GM21529 (cell line): ENCODE measurements at regions not wholly inside any gene's neighbourhood (a gene's known extent, or its start where the extent isn't known, plus 50 kb on each side); places are given as distances from the start of the nearest gene placed in this dataset.
"Not testable (repeated sequence)": the region's sequence is repeated elsewhere in the genome, so short reads cannot be mapped to it uniquely, and the experiment has no call there.

Experiments
- ATAC-seq: cut with Tn5 transposase; IDR thresholded peaks from one replicate; pipeline ENCODE4 v1.9.1; 2021; ENCODE audit not compliant: unreplicated experiment

GRCh38 chr6:6931071-6932025 is 176.4 kb upstream of the RREB1 start:
- ATAC-seq, result peak; percentile 86

- no peak for ATAC-seq
Measured at GRCh38 chr6:6932341-6932740, 175.4 kb upstream of the RREB1 start.

- no peak for ATAC-seq
Measured at GRCh38 chr6:6932968-6933367, 174.8 kb upstream of the RREB1 start.

GRCh38 chr6:6940031-6941025 is 167.4 kb upstream of the RREB1 start:
- no peak for ATAC-seq

GRCh38 chr6:6941201-6941600 is 166.6 kb upstream of the RREB1 start:
- ATAC-seq, result no peak

- no peak for ATAC-seq
Measured at GRCh38 chr6:6942091-6942490, 165.7 kb upstream of the RREB1 start.

- peak; percentile 82 for ATAC-seq
Measured at GRCh38 chr6:6942831-6943230, 164.9 kb upstream of the RREB1 start.

GRCh38 chr6:6943421-6943820 is 164.3 kb upstream of the RREB1 start:
- ATAC-seq, result peak; percentile 15

GRCh38 chr6:6946206-6947155 is 161.3 kb upstream of the RREB1 start:
- ATAC-seq, result no peak

GRCh38 chr6:6950373-6951145 is 157.2 kb upstream of the RREB1 start:
- no peak for ATAC-seq

GRCh38 chr6:6951355-6951754 is 156.4 kb upstream of the RREB1 start:
- no peak for ATAC-seq

GRCh38 chr6:6952484-6952883 is 155.3 kb upstream of the RREB1 start:
- no peak for ATAC-seq

- ATAC-seq, result not testable (repeated sequence)
Measured at GRCh38 chr6:6952927-6953326, 154.8 kb upstream of the RREB1 start.

- no peak for ATAC-seq
Measured at GRCh38 chr6:6960571-6961251, 147.1 kb upstream of the RREB1 start.

- no peak for ATAC-seq
Measured at GRCh38 chr6:6962086-6962485, 145.7 kb upstream of the RREB1 start.

- ATAC-seq, result no peak
Measured at GRCh38 chr6:6962699-6963098, 145.1 kb upstream of the RREB1 start.

GRCh38 chr6:6963390-6963789 is 144.4 kb upstream of the RREB1 start:
- ATAC-seq, result not testable (repeated sequence)

GRCh38 chr6:6964675-6965074 is 143.1 kb upstream of the RREB1 start:
- no peak for ATAC-seq

GRCh38 chr6:6966127-6966526 is 141.6 kb upstream of the RREB1 start:
- no peak for ATAC-seq
